ENCODE measurements at regions not wholly inside any gene's neighbourhood (a gene's known extent, or its start where the extent isn't known, plus 50 kb on each side); places are given as distances from the start of the nearest gene placed in this dataset.

DNA sequence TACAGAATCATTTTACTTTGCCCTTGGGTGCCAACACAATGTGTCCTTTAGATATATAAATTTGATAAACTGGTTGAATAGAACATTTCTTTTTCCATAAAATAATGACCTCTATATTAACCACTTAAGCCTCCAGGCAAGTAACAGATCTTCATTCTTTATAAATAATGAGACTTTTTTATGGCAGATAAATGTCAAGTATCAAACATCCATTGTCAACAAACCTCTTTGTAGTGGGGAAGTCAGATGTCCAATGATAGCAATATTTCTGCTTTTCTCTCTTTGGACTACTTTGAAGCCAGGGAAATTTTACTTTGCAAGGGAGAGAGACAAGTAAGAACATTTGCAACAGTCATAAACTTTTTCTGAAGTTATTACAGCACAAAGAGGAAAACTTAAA, 841.2 kb downstream of the CDH8 start:
- Histone ChIP-seq H3K4me3 (no peak overlapping the region), H3K36me3 (no peaks in the 10 kb centered on the region), H3K4me1 (no peaks in the 10 kb centered on the region), H3K27ac (no peak overlapping the region), H3K9me3 (no peaks in the 10 kb centered on the region), H3K27me3 (no peaks in the 10 kb centered on the region)
- DNase-seq, result no peak
- intact Hi-C loops (cut with DNase I; ENCODE audit: low total_unique reads) (no loop called here), in situ Hi-C loops (cut with MboI; ENCODE audit: low pct_ligation_motif_present in 1 of 4, low pct_unique_long_range_greater_than_20kb in 1 of 4, low sequenced_read_pairs in 3 of 4) (no loop called here)
- TF ChIP-seq EP300 (IDR thresholded peaks at IDR 0.05; ENCODE audit: low read depth) (no peak), POLR2A (IDR thresholded peaks at IDR 0.05) (no peak), CTCF (IDR thresholded peaks at IDR 0.05) (no peak), POLR2AphosphoS5 (IDR thresholded peaks at IDR 0.05) (no peak)

DNA sequence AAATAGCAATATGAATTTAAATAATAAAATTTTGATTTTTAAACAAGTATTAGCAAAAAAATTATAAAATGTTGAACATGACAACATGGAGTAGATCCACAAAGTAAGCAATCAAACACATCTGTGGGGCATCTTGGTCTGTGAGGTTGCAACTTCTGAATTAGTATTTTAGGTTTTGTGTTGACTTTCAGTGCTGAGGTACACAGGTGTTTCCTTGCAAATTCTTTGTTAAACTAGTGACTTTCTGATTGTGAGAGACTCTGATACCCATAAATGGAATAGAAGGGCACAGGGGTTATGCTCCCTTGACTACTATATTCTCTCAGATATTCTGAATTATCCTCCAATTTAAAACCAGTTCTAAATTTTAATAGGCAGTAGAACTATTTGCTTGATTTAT, 841.7 kb downstream of the CDH8 start:
- Histone ChIP-seq H3K27me3 (no peaks in the 10 kb centered on the region), H3K4me1 (no peaks in the 10 kb centered on the region), H3K4me3 (no peak overlapping the region), H3K9me3 (no peaks in the 10 kb centered on the region), H3K27ac (no peak overlapping the region), H3K36me3 (no peaks in the 10 kb centered on the region)
- in situ Hi-C loops (cut with MboI; ENCODE audit: low pct_ligation_motif_present in 1 of 4, low pct_unique_long_range_greater_than_20kb in 1 of 4, low sequenced_read_pairs in 3 of 4) (no loop called here), intact Hi-C loops (cut with DNase I; ENCODE audit: low total_unique reads) (no loop called here)
- no peak for TF ChIP-seq EP300 (IDR thresholded peaks at IDR 0.05; ENCODE audit: low read depth)
- no peak for TF ChIP-seq POLR2A (IDR thresholded peaks at IDR 0.05)
- TF ChIP-seq CTCF (IDR thresholded peaks at IDR 0.05), result no peak
- TF ChIP-seq POLR2AphosphoS5 (IDR thresholded peaks at IDR 0.05), result no peak
- no peak for DNase-seq

- 60% methylated on average over 1 of the region's 1 CpG; no CpG with 5 or more reads in 1 of the 2 donors for WGBS, 2 donors (ENCODE audit: low coverage in 1 of 2)
- no peaks in the 10 kb centered on the region for H3K36me3 ChIP-seq
- TF ChIP-seq POLR2AphosphoS5 (IDR thresholded peaks at IDR 0.05) (no peak), EP300 (IDR thresholded peaks at IDR 0.05; ENCODE audit: low read depth) (no peak), POLR2A (IDR thresholded peaks at IDR 0.05) (no peak), CTCF (IDR thresholded peaks at IDR 0.05) (no peak)
- no peaks in the 10 kb centered on the region for H3K9me3 ChIP-seq
- H3K27ac ChIP-seq, result no peak overlapping the region
- intact Hi-C loops (cut with DNase I; ENCODE audit: low total_unique reads) (no loop called here), in situ Hi-C loops (cut with MboI; ENCODE audit: low pct_ligation_motif_present in 1 of 4, low pct_unique_long_range_greater_than_20kb in 1 of 4, low sequenced_read_pairs in 3 of 4) (no loop called here)
- no peaks in the 10 kb centered on the region for H3K27me3 ChIP-seq
- H3K4me1 ChIP-seq, result no peaks in the 10 kb centered on the region
- H3K4me3 ChIP-seq, result no peak overlapping the region
- no peak for DNase-seq
Observed at GRCh38 chr16:61182391-61182790, 853.8 kb downstream of the CDH8 start.

GRCh38 chr16:61181982-61182381, 854.3 kb downstream of the CDH8 start:
- no peaks in the 10 kb centered on the region for H3K27me3 ChIP-seq
- H3K36me3 ChIP-seq, result no peaks in the 10 kb centered on the region
- no peaks in the 10 kb centered on the region for H3K9me3 ChIP-seq
- 54 to 68% methylated on average over 2 of the region's 2 CpGs for WGBS, 2 donors (ENCODE audit: low coverage in 1 of 2)
- no peaks in the 10 kb centered on the region for H3K4me1 ChIP-seq
- intact Hi-C loops (cut with DNase I; ENCODE audit: low total_unique reads) (no loop called here), in situ Hi-C loops (cut with MboI; ENCODE audit: low pct_ligation_motif_present in 1 of 4, low pct_unique_long_range_greater_than_20kb in 1 of 4, low sequenced_read_pairs in 3 of 4) (no loop called here)
- H3K27ac ChIP-seq, result no peak overlapping the region
- TF ChIP-seq POLR2A (IDR thresholded peaks at IDR 0.05), result no peak
- no peak overlapping the region for H3K4me3 ChIP-seq
- DNase-seq, result no peak

GRCh38 chr16:61179561-61179960, 856.7 kb downstream of the CDH8 start:
- Histone ChIP-seq H3K27me3 (no peaks in the 10 kb centered on the region), H3K36me3 (no peaks in the 10 kb centered on the region), H3K27ac (no peak overlapping the region), H3K4me1 (no peaks in the 10 kb centered on the region), H3K9me3 (no peaks in the 10 kb centered on the region), H3K4me3 (no peak overlapping the region)
- WGBS, 2 donors (ENCODE audit: low coverage in 1 of 2), result 82 to 83% methylated on average over 1 to 2 of the region's 2 CpGs
- intact Hi-C loops (cut with DNase I; ENCODE audit: low total_unique reads), result no loop called here
- no peak for DNase-seq
- no peak for TF ChIP-seq POLR2AphosphoS5 (IDR thresholded peaks at IDR 0.05)
- TF ChIP-seq POLR2A (IDR thresholded peaks at IDR 0.05), result no peak
- no peak for TF ChIP-seq EP300 (IDR thresholded peaks at IDR 0.05; ENCODE audit: low read depth)
- TF ChIP-seq CTCF (IDR thresholded peaks at IDR 0.05), result no peak
- in situ Hi-C loops (cut with MboI; ENCODE audit: low pct_ligation_motif_present in 1 of 4, low pct_unique_long_range_greater_than_20kb in 1 of 4, low sequenced_read_pairs in 3 of 4), result no loop called here
